Mammary epithelial cell (primary cell): ENCODE measurements at regions not wholly inside any gene's neighbourhood (a gene's known extent, or its start where the extent isn't known, plus 50 kb on each side); places are given as distances from the start of the nearest gene placed in this dataset.
"Not testable (repeated sequence)": the region's sequence is repeated elsewhere in the genome, so short reads cannot be mapped to it uniquely, and the experiment has no call there.

ENCODE experiments used
- EZH2 ChIP-seq: IDR thresholded peaks from 2 replicates; pipeline ENCODE4 v1.6.1; 2012; ENCODE audit warnings: low read length, inconsistent platforms, borderline replicate concordance
- TF ChIP-seq, protein P1 (sequence below), 2 donors: IDR thresholded peaks in 1 of 2; conservative IDR thresholded peaks in 1 of 2; 2 replicates each; pipeline ENCODE4 v1.5.1; 2011 to 2012; ENCODE audit warnings: inconsistent platforms in 2 of 2, low read length in 2 of 2, mild to moderate bottlenecking in 2 of 2, control low read depth in 1 of 2, low read depth in 1 of 2; ENCODE audit not compliant: insufficient read depth in 1 of 2; ENCODE audit errors: extremely low read depth in 1 of 2

DNA sequence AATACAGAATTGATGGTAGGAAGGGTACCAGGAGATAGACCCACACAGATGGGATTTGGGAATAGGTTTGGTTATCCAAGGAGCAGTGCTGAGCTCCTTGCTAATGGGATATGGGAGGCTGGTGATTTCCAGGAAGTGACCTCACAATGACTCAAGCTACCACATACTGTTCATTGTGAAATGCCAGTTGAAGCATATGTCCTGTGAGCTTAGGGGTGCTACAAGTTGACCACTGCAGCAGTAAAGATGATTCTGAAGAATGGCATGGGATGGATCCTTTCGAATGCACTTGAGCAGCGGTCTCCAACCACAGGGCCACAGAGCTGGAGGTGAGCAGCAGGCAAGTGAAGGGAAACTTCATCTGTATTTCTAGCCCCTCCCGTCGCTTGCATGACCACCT, 158.2 kb downstream of the RALA start:
- TF ChIP-seq, protein P1, sequence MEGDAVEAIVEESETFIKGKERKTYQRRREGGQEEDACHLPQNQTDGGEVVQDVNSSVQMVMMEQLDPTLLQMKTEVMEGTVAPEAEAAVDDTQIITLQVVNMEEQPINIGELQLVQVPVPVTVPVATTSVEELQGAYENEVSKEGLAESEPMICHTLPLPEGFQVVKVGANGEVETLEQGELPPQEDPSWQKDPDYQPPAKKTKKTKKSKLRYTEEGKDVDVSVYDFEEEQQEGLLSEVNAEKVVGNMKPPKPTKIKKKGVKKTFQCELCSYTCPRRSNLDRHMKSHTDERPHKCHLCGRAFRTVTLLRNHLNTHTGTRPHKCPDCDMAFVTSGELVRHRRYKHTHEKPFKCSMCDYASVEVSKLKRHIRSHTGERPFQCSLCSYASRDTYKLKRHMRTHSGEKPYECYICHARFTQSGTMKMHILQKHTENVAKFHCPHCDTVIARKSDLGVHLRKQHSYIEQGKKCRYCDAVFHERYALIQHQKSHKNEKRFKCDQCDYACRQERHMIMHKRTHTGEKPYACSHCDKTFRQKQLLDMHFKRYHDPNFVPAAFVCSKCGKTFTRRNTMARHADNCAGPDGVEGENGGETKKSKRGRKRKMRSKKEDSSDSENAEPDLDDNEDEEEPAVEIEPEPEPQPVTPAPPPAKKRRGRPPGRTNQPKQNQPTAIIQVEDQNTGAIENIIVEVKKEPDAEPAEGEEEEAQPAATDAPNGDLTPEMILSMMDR (conservative IDR thresholded peaks at IDR 0.05 in 1 of 2, IDR thresholded peaks at IDR 0.05 in 1 of 2; ENCODE audit: extremely low read depth in 1 of 2, insufficient read depth in 1 of 2, low read depth in 1 of 2, low read length in 2 of 2): not testable (repeated sequence)
- not testable (repeated sequence) for TF ChIP-seq EZH2
